GM18873 (cell line): ENCODE measurements at regions not wholly inside any gene's neighbourhood (a gene's known extent, or its start where the extent isn't known, plus 50 kb on each side); places are given as distances from the start of the nearest gene placed in this dataset.
"Not testable (repeated sequence)": the region's sequence is repeated elsewhere in the genome, so short reads cannot be mapped to it uniquely, and the experiment has no call there.

ENCODE experiments used
- ATAC-seq: cut with Tn5 transposase; IDR thresholded peaks from one replicate; pipeline ENCODE4 v1.9.1; 2021; ENCODE audit warnings: mild to moderate bottlenecking, moderate library complexity, moderate number of reproducible peaks; ENCODE audit not compliant: unreplicated experiment, low FRiP score

GRCh38 chr1:120941066-120941465, 51.5 kb downstream of the PPIAL4A start:
- ATAC-seq = not testable (repeated sequence)

GRCh38 chr1:120941836-120942217, 52.3 kb downstream of the PPIAL4A start:
- not testable (repeated sequence) for ATAC-seq

GRCh38 chr1:120942218-120942944, 52.8 kb downstream of the PPIAL4A start:
- peak; percentile 74 for ATAC-seq

GRCh38 chr1:120942945-120943319, 53.4 kb downstream of the PPIAL4A start:
- not testable (repeated sequence) for ATAC-seq

- ATAC-seq = not testable (repeated sequence)
Measured at GRCh38 chr1:120944691-120945090, 55.1 kb downstream of the PPIAL4A start.

- ATAC-seq = not testable (repeated sequence)
Measured at GRCh38 chr1:120945122-120945521, 55.6 kb downstream of the PPIAL4A start.

GRCh38 chr1:120947114-120947513, 57.5 kb downstream of the PPIAL4A start:
- not testable (repeated sequence) for ATAC-seq

GRCh38 chr1:120949724-120950123, 60.2 kb downstream of the PPIAL4A start:
- not testable (repeated sequence) for ATAC-seq

- not testable (repeated sequence) for ATAC-seq
Measured at GRCh38 chr1:120950633-120951032, 61.1 kb downstream of the PPIAL4A start.

GRCh38 chr1:120951100-120951499, 61.5 kb downstream of the PPIAL4A start:
- not testable (repeated sequence) for ATAC-seq

GRCh38 chr1:120952207-120952870, 62.8 kb downstream of the PPIAL4A start:
- not testable (repeated sequence) for ATAC-seq

- ATAC-seq = not testable (repeated sequence)
Measured at GRCh38 chr1:120952871-120953265, 63.3 kb downstream of the PPIAL4A start.

GRCh38 chr1:120954736-120955135, 65.2 kb downstream of the PPIAL4A start:
- no peak for ATAC-seq

- not testable (repeated sequence) for ATAC-seq
Measured at GRCh38 chr1:120955961-120956360, 66.4 kb downstream of the PPIAL4A start.

GRCh38 chr1:120966018-120966417, 76.4 kb downstream of the PPIAL4A start:
- ATAC-seq = not testable (repeated sequence)

- not testable (repeated sequence) for ATAC-seq
Measured at GRCh38 chr1:120972863-120973262, 83.3 kb downstream of the PPIAL4A start.

- not testable (repeated sequence) for ATAC-seq
Measured at GRCh38 chr1:120973836-120974235, 84.3 kb downstream of the PPIAL4A start.

GRCh38 chr1:120977279-120977678, 87.7 kb downstream of the PPIAL4A start:
- ATAC-seq = not testable (repeated sequence)

GRCh38 chr1:120981489-120982094, 92.0 kb downstream of the PPIAL4A start:
- ATAC-seq = not testable (repeated sequence)

- not testable (repeated sequence) for ATAC-seq
Measured at GRCh38 chr1:120994614-120995013, 105.0 kb downstream of the PPIAL4A start.

GRCh38 chr1:120995025-120995424, 105.5 kb downstream of the PPIAL4A start:
- not testable (repeated sequence) for ATAC-seq
